HCT116 (cell line): ENCODE measurements at regions not wholly inside any gene's neighbourhood (a gene's known extent, or its start where the extent isn't known, plus 50 kb on each side); places are given as distances from the start of the nearest gene placed in this dataset.

Experiments used
- CEBPB ChIP-seq: IDR thresholded peaks from 2 replicates; pipeline ENCODE4 v1.6.1; 2012; ENCODE audit warnings: low read depth
- CTCF ChIP-seq, 3 experiments: fragments of 200-600 bp in 1 of 3; sonication (generic) in 1 of 3; IDR thresholded peaks in 2 of 3; conservative IDR thresholded peaks in 1 of 3; 2 replicates each; pipeline ENCODE4 v1.5.1; 2012 to 2017; ENCODE audit warnings: low read depth in 2 of 3, low read length in 2 of 3, antibody characterized with exemption in 1 of 3, borderline replicate concordance in 1 of 3, control low read depth in 1 of 3, mild to moderate bottlenecking in 1 of 3, mixed read lengths in 1 of 3, mixed run types in 1 of 3, moderate library complexity in 1 of 3; ENCODE audit not compliant: insufficient read depth in 1 of 3
- EGR1 ChIP-seq: IDR thresholded peaks from 2 replicates; pipeline ENCODE4 v1.6.1; 2012; ENCODE audit warnings: low read depth
- ELF1 ChIP-seq: IDR thresholded peaks from 2 replicates; pipeline ENCODE4 v1.6.1; 2012; ENCODE audit warnings: low read depth, borderline replicate concordance
- EZH2 ChIP-seq: fragments of 200-600 bp; sonication (generic); IDR thresholded peaks from 2 replicates; pipeline ENCODE4 v1.6.1; 2017; ENCODE audit warnings: antibody characterized with exemption, mixed run types
- EZH2phosphoT487 ChIP-seq: fragments of 200-600 bp; IDR thresholded peaks from 2 replicates; pipeline ENCODE4 v1.6.1; 2018; ENCODE audit warnings: antibody characterized with exemption, borderline replicate concordance
- JUND ChIP-seq: IDR thresholded peaks from 2 replicates; pipeline ENCODE4 v1.6.1; 2012
- MAX ChIP-seq: IDR thresholded peaks from 2 replicates; pipeline ENCODE4 v1.6.1; 2012
- POLR2A ChIP-seq: IDR thresholded peaks from 2 replicates; pipeline ENCODE4 v1.7.0; 2011; ENCODE audit warnings: borderline replicate concordance; ENCODE audit not compliant: insufficient read depth, insufficient read length; ENCODE audit errors: extremely low read depth
- SRF ChIP-seq: IDR thresholded peaks from 2 replicates; pipeline ENCODE4 v1.6.1; 2012; ENCODE audit warnings: low read depth
- YY1 ChIP-seq: IDR thresholded peaks from 2 replicates; pipeline ENCODE4 v1.6.1; 2011; ENCODE audit warnings: low read length, low read depth, moderate library complexity, mild to moderate bottlenecking; ENCODE audit not compliant: insufficient replicate concordance; ENCODE audit errors: extremely low read depth
- ZBTB33 ChIP-seq: IDR thresholded peaks from 2 replicates; pipeline ENCODE4 v1.6.1; 2011; ENCODE audit warnings: mild to moderate bottlenecking, low read length, moderate library complexity; ENCODE audit not compliant: insufficient replicate concordance; ENCODE audit errors: extremely low read depth
- ZNF274 ChIP-seq: fragments of 200-500 bp; sonication (Bioruptor generic); IDR thresholded peaks from 2 replicates; pipeline ENCODE4 v1.6.1; 2014; ENCODE audit warnings: mild to moderate bottlenecking, low read depth, low read length, inconsistent platforms

DNA sequence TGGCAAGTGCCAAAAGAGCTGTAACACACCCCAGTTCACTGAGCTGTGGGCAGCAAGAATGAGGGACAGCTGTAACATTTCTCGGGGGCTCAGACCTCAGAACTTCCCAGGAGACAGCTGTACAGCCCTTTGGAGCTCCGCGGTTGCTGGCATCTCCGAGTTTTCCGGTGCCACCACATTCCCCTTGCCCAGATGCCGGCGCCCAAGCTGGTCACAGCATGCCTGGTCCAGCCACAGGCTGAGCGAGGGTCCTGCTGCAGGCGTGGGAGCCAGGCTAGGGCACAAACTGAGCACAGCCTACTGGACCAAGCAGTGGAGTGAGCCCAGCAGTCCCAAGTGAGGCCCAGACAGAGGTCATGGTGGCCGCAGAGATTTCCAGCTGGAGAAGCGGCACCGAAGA, 797.7 kb upstream of the EDIL3 start:
- no peak for TF ChIP-seq MAX
- no peak for TF ChIP-seq YY1
- TF ChIP-seq POLR2A, result no peak
- TF ChIP-seq CTCF (IDR thresholded peaks at IDR 0.05 in 2 of 3, conservative IDR thresholded peaks at IDR 0.05 in 1 of 3; ENCODE audit: borderline replicate concordance in 1 of 3, insufficient read depth in 1 of 3, low read depth in 2 of 3, low read length in 2 of 3), result no peak
- TF ChIP-seq EZH2, result no peak
- no peak for TF ChIP-seq ZNF274
- no peak for TF ChIP-seq EGR1
- no peak for TF ChIP-seq ZBTB33
- no peak for TF ChIP-seq SRF
- no peak for TF ChIP-seq JUND
- no peak for TF ChIP-seq EZH2phosphoT487
- TF ChIP-seq CEBPB, result no peak
- TF ChIP-seq ELF1, result no peak
